ENCODE measurements at regions not wholly inside any gene's neighbourhood (a gene's known extent, or its start where the extent isn't known, plus 50 kb on each side); places are given as distances from the start of the nearest gene placed in this dataset.

DNA sequence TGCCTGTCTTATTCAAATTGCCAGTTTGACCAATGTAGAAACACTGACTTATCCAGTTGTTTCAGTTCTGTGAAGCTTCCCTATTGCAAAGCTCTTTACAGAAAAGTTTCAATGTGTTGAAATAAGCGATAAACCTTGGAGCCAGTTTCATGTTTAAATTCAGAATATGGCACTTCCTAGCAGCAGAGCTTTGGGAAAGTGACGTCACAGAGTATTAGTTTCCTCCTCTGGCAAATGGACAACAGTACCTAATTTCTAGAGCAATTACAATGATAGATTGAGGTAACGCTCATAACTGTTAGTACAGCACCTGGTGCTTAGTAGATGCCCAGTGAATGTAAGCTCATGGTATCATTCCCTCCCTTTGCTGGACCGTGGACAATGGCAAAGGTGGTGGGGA lies 527.5 kb upstream of the DAB1 start:
- no peak for TF ChIP-seq EZH2 (IDR thresholded peaks at IDR 0.05; ENCODE audit: borderline replicate concordance, low read length)
- TF ChIP-seq, protein P1, sequence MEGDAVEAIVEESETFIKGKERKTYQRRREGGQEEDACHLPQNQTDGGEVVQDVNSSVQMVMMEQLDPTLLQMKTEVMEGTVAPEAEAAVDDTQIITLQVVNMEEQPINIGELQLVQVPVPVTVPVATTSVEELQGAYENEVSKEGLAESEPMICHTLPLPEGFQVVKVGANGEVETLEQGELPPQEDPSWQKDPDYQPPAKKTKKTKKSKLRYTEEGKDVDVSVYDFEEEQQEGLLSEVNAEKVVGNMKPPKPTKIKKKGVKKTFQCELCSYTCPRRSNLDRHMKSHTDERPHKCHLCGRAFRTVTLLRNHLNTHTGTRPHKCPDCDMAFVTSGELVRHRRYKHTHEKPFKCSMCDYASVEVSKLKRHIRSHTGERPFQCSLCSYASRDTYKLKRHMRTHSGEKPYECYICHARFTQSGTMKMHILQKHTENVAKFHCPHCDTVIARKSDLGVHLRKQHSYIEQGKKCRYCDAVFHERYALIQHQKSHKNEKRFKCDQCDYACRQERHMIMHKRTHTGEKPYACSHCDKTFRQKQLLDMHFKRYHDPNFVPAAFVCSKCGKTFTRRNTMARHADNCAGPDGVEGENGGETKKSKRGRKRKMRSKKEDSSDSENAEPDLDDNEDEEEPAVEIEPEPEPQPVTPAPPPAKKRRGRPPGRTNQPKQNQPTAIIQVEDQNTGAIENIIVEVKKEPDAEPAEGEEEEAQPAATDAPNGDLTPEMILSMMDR (conservative IDR thresholded peaks at IDR 0.05 in 1 of 2, IDR thresholded peaks at IDR 0.05 in 1 of 2; ENCODE audit: extremely low read depth in 1 of 2, insufficient read depth in 1 of 2, low read depth in 1 of 2, low read length in 2 of 2): no peak

Measured in mammary epithelial cell (primary cell).